PC-3 (cell line): ENCODE measurements at regions not wholly inside any gene's neighbourhood (a gene's known extent, or its start where the extent isn't known, plus 50 kb on each side); places are given as distances from the start of the nearest gene placed in this dataset.
"Not testable (repeated sequence)": the region's sequence is repeated elsewhere in the genome, so short reads cannot be mapped to it uniquely, and the experiment has no call there.

Experiments
- ATAC-seq: fragments of 200-7000 bp; cut with Tn5 transposase; 2 replicates; pipeline ENCODE4 v1.9.1; 2020; ENCODE audit warnings: mild to moderate bottlenecking, moderate library complexity
- BruUV-seq: library from RNA; stranded (reverse); fragments of 400-500 nt; replicated peaks from 2 replicates; lab custom pipeline; 2021; lab: Mats Ljungman, UMichigan
- CTCF ChIA-PET: fragments of 300-600 bp; sonication (Branson Sonifier 250); formaldehyde crosslinking; loops from one replicate; lab custom pipeline; 2022; ENCODE audit warnings: antibody characterized with exemption; lab: Charles Lee
- POLR2A ChIA-PET: fragments of 300-600 bp; sonication (Branson Sonifier 250); formaldehyde crosslinking; loops from one replicate; lab custom pipeline; 2022; ENCODE audit warnings: antibody characterized with exemption; ENCODE audit not compliant: unreplicated experiment; lab: Charles Lee
- DNase-seq: peaks from one replicate; pipeline ENCODE4 v3.0.0-alpha.2; 2015
- H2AFZ ChIP-seq: fragments of 300-600 bp; sonication (generic); 2 replicates; pipeline ENCODE4 v1.6.0; 2016; ENCODE audit warnings: antibody characterized with exemption, low read length
- H3F3A ChIP-seq: fragments of 300-600 bp; sonication (generic); one replicate; pipeline ENCODE4 v1.6.0; 2017; ENCODE audit warnings: antibody characterized with exemption, low read length, control low read depth, mild to moderate bottlenecking; ENCODE audit not compliant: unreplicated experiment
- H3K27ac ChIP-seq: fragments of 300-600 bp; sonication (generic); 2 replicates; pipeline ENCODE4 v1.5.1; 2016; ENCODE audit warnings: mild to moderate bottlenecking, low read length
- H3K27me3 ChIP-seq: fragments of 300-600 bp; sonication (generic); 2 replicates; pipeline ENCODE4 v1.6.1; 2016; ENCODE audit warnings: low read length, mixed read lengths
- H3K36me3 ChIP-seq: fragments of 300-600 bp; sonication (generic); 2 replicates; pipeline ENCODE4 v1.6.1; 2016; ENCODE audit warnings: low read depth, mixed run types, low read length, mixed read lengths
- H3K4me1 ChIP-seq: fragments of 300-600 bp; sonication (generic); 2 replicates; pipeline ENCODE4 v1.5.1; 2016; ENCODE audit warnings: low read length; ENCODE audit not compliant: insufficient read depth
- H3K4me2 ChIP-seq: fragments of 300-600 bp; sonication (generic); 2 replicates; pipeline ENCODE4 v1.6.0; 2016; ENCODE audit warnings: low read length
- H3K4me3 ChIP-seq: fragments of 300-600 bp; sonication (generic); 2 replicates; pipeline ENCODE4 v1.5.1; 2016; ENCODE audit warnings: mild to moderate bottlenecking, low read length, mixed read lengths
- H3K79me2 ChIP-seq: fragments of 300-600 bp; sonication (generic); 2 replicates; pipeline ENCODE4 v1.6.1; 2017; ENCODE audit warnings: low read length, mixed read lengths
- H3K9ac ChIP-seq: fragments of 300-600 bp; sonication (generic); 2 replicates; pipeline ENCODE4 v1.6.0; 2016; ENCODE audit warnings: mild to moderate bottlenecking, low read length
- H3K9me2 ChIP-seq: fragments of 300-600 bp; sonication (generic); replicated peaks from 2 replicates; pipeline ENCODE4 v1.6.1; 2016; ENCODE audit warnings: mixed run types, low read length, mixed read lengths
- H3K9me3 ChIP-seq: fragments of 300-600 bp; sonication (generic); 2 replicates; pipeline ENCODE4 v1.6.1; 2016; ENCODE audit warnings: low read length, mixed read lengths
- H4K20me1 ChIP-seq: fragments of 300-600 bp; sonication (generic); 2 replicates; pipeline ENCODE4 v1.6.1; 2016; ENCODE audit warnings: low read length, mixed read lengths
- CTCF ChIP-seq: fragments of 300-600 bp; sonication (generic); conservative IDR thresholded peaks from 2 replicates; pipeline ENCODE4 v1.5.1; 2017; ENCODE audit warnings: antibody characterized with exemption, low read depth, mild to moderate bottlenecking, low read length
- EZH2 ChIP-seq: fragments of 300-600 bp; sonication (generic); IDR thresholded peaks from one replicate; pipeline ENCODE4 v1.6.1; 2017; ENCODE audit warnings: antibody characterized with exemption, mild to moderate bottlenecking, low read length; ENCODE audit not compliant: unreplicated experiment
- EZH2phosphoT487 ChIP-seq: fragments of 300-600 bp; sonication (generic); IDR thresholded peaks from 2 replicates; pipeline ENCODE4 v1.6.1; 2018; ENCODE audit warnings: mild to moderate bottlenecking, antibody characterized with exemption, low read length, borderline replicate concordance
- intact Hi-C: fragments of 100-400 bp; cut with micrococcal nuclease; formaldehyde crosslinking; loops from 2 replicates; pipeline ENCODE4 v1.9.0; 2023

GRCh38 chr18:55967019-55967418 is 379.0 kb upstream of the TCF4 start:
- DNase-seq: no peak
- Histone ChIP-seq H3K9ac (no peak overlapping the region), H3K4me1 (peaks cover 11% of the 10 kb centered on the region), H4K20me1 (no peaks in the 10 kb centered on the region), H2AFZ (no peak overlapping the region), H3F3A (no peaks in the 10 kb centered on the region), H3K36me3 (no peaks in the 10 kb centered on the region), H3K79me2 (no peaks in the 10 kb centered on the region), H3K9me3 (no peaks in the 10 kb centered on the region), H3K9me2 (no peaks in the 10 kb centered on the region), H3K4me2 (no peak overlapping the region), H3K27me3 (no peaks in the 10 kb centered on the region), H3K4me3 (no peak overlapping the region), H3K27ac (no peak overlapping the region)
- TF ChIP-seq EZH2phosphoT487 (no peak), EZH2 (no peak), CTCF (no peak)
- no TSS peak for BruUV-seq
- ChIA-PET CTCF (no interaction called here), POLR2A (no interaction called here)
- intact Hi-C loops: no loop called here
- no peak for ATAC-seq

GRCh38 chr18:55964171-55964570 is 376.2 kb upstream of the TCF4 start:
- H3K4me1 ChIP-seq: peaks cover 11% of the 10 kb centered on the region
- ATAC-seq (no peak), DNase-seq (no peak)
- no peaks in the 10 kb centered on the region for H3K36me3 ChIP-seq
- H3K9me2 ChIP-seq: no peaks in the 10 kb centered on the region
- TF ChIP-seq CTCF (no peak), EZH2phosphoT487 (no peak), EZH2 (no peak)
- H4K20me1 ChIP-seq: no peaks in the 10 kb centered on the region
- POLR2A ChIA-PET: no interaction called here
- no TSS peak for BruUV-seq
- H3F3A ChIP-seq: no peaks in the 10 kb centered on the region
- no peak overlapping the region for H3K9ac ChIP-seq
- no peak overlapping the region for H2AFZ ChIP-seq
- no peak overlapping the region for H3K4me2 ChIP-seq
- no peaks in the 10 kb centered on the region for H3K9me3 ChIP-seq
- no peaks in the 10 kb centered on the region for H3K79me2 ChIP-seq
- H3K27ac ChIP-seq: no peak overlapping the region
- no peak overlapping the region for H3K4me3 ChIP-seq
- CTCF ChIA-PET: no interaction called here
- intact Hi-C loops: no loop called here
- H3K27me3 ChIP-seq: no peaks in the 10 kb centered on the region

GRCh38 chr18:55953326-55953725 is 365.3 kb upstream of the TCF4 start:
- Histone ChIP-seq H3K27ac (no peak overlapping the region), H3F3A (no peaks in the 10 kb centered on the region), H3K79me2 (no peaks in the 10 kb centered on the region), H3K9me3 (no peaks in the 10 kb centered on the region), H3K27me3 (no peaks in the 10 kb centered on the region), H4K20me1 (no peaks in the 10 kb centered on the region), H3K9me2 (no peaks in the 10 kb centered on the region), H3K36me3 (no peaks in the 10 kb centered on the region), H3K4me3 (no peak overlapping the region), H3K4me2 (no peak overlapping the region), H3K9ac (no peak overlapping the region), H2AFZ (no peak overlapping the region), H3K4me1 (no peaks in the 10 kb centered on the region)
- intact Hi-C loops: no loop called here
- DNase-seq: no peak
- ATAC-seq: no peak
- POLR2A ChIA-PET: no interaction called here
- BruUV-seq: no TSS peak
- TF ChIP-seq EZH2phosphoT487 (no peak), EZH2 (no peak), CTCF (no peak)
- CTCF ChIA-PET: no interaction called here

GRCh38 chr18:55951738-55952137 is 363.7 kb upstream of the TCF4 start:
- H3K27me3 ChIP-seq, H3K36me3 ChIP-seq, H3K79me2 ChIP-seq, H4K20me1 ChIP-seq, H3K9ac ChIP-seq, H2AFZ ChIP-seq, H3K27ac ChIP-seq, ATAC-seq, H3K9me2 ChIP-seq, CTCF ChIA-PET, POLR2A ChIA-PET, BruUV-seq, intact Hi-C loops, H3F3A ChIP-seq, DNase-seq, H3K4me2 ChIP-seq, H3K4me3 ChIP-seq, H3K9me3 ChIP-seq, H3K4me1 ChIP-seq: not testable (repeated sequence)
